ENCODE measurements at regions not wholly inside any gene's neighbourhood (a gene's known extent, or its start where the extent isn't known, plus 50 kb on each side); places are given as distances from the start of the nearest gene placed in this dataset.

GRCh38 chr4:66212489-66212888 lies 542.2 kb upstream of the EPHA5 start:
- Histone ChIP-seq H3K9me3 (ENCODE audit: control insufficient read depth, insufficient read depth, low read length) (no peaks in the 10 kb centered on the region), H3K9ac (ENCODE audit: low read depth, low read length) (no peak overlapping the region), H3K4me1 (ENCODE audit: insufficient read depth, low read length) (no peaks in the 10 kb centered on the region), H3K36me3 (ENCODE audit: insufficient read depth, low read length) (no peaks in the 10 kb centered on the region)

- no peaks in the 10 kb centered on the region for H3K4me1 ChIP-seq (ENCODE audit: insufficient read depth, low read length)
- H3K9ac ChIP-seq (ENCODE audit: low read depth, low read length), result no peak overlapping the region
- no peaks in the 10 kb centered on the region for H3K36me3 ChIP-seq (ENCODE audit: insufficient read depth, low read length)
- H3K9me3 ChIP-seq (ENCODE audit: control insufficient read depth, insufficient read depth, low read length), result no peaks in the 10 kb centered on the region
Observed at GRCh38 chr4:66204534-66205247, 534.4 kb upstream of the EPHA5 start.

- H3K9me3 ChIP-seq (ENCODE audit: control insufficient read depth, insufficient read depth, low read length), result no peaks in the 10 kb centered on the region
Observed at GRCh38 chr4:66202870-66203269, 532.6 kb upstream of the EPHA5 start.

GRCh38 chr4:66197451-66197850 lies 527.2 kb upstream of the EPHA5 start:
- H3K9me3 ChIP-seq (ENCODE audit: control insufficient read depth, insufficient read depth, low read length), result no peaks in the 10 kb centered on the region
- no peak overlapping the region for H3K9ac ChIP-seq (ENCODE audit: low read depth, low read length)
- H3K4me1 ChIP-seq (ENCODE audit: insufficient read depth, low read length), result no peaks in the 10 kb centered on the region
- H3K36me3 ChIP-seq (ENCODE audit: insufficient read depth, low read length), result no peaks in the 10 kb centered on the region

More at GRCh38 chr4:66202870-66203269, 532.6 kb upstream of the EPHA5 start:
- Histone ChIP-seq H3K9ac (ENCODE audit: low read depth, low read length) (no peak overlapping the region), H3K36me3 (ENCODE audit: insufficient read depth, low read length) (no peaks in the 10 kb centered on the region), H3K4me1 (ENCODE audit: insufficient read depth, low read length) (no peaks in the 10 kb centered on the region)

- Histone ChIP-seq H3K4me1 (ENCODE audit: insufficient read depth, low read length) (no peaks in the 10 kb centered on the region), H3K36me3 (ENCODE audit: insufficient read depth, low read length) (no peaks in the 10 kb centered on the region), H3K9ac (ENCODE audit: low read depth, low read length) (no peak overlapping the region), H3K9me3 (ENCODE audit: control insufficient read depth, insufficient read depth, low read length) (no peaks in the 10 kb centered on the region)
Observed at GRCh38 chr4:66193487-66193886, 523.2 kb upstream of the EPHA5 start.

- no peaks in the 10 kb centered on the region for H3K9me3 ChIP-seq (ENCODE audit: control insufficient read depth, insufficient read depth, low read length)
- no peaks in the 10 kb centered on the region for H3K4me1 ChIP-seq (ENCODE audit: insufficient read depth, low read length)
- H3K36me3 ChIP-seq (ENCODE audit: insufficient read depth, low read length), result no peaks in the 10 kb centered on the region
Observed at GRCh38 chr4:66187175-66187720, 517.0 kb upstream of the EPHA5 start.

GRCh38 chr4:66186095-66186494 lies 515.8 kb upstream of the EPHA5 start:
- Histone ChIP-seq H3K9ac (ENCODE audit: low read depth, low read length) (no peak overlapping the region), H3K4me1 (ENCODE audit: insufficient read depth, low read length) (no peaks in the 10 kb centered on the region), H3K9me3 (ENCODE audit: control insufficient read depth, insufficient read depth, low read length) (no peaks in the 10 kb centered on the region), H3K36me3 (ENCODE audit: insufficient read depth, low read length) (no peaks in the 10 kb centered on the region)

More at GRCh38 chr4:66187175-66187720, 517.0 kb upstream of the EPHA5 start:
- H3K9ac ChIP-seq (ENCODE audit: low read depth, low read length), result no peak overlapping the region

GRCh38 chr4:66182636-66183035 lies 512.3 kb upstream of the EPHA5 start:
- Histone ChIP-seq H3K9ac (ENCODE audit: low read depth, low read length) (no peak overlapping the region), H3K4me1 (ENCODE audit: insufficient read depth, low read length) (0 out of 2 replicates have a peak, but pooled peaks cover 4% of the 10 kb centered on the region), H3K9me3 (ENCODE audit: control insufficient read depth, insufficient read depth, low read length) (no peaks in the 10 kb centered on the region), H3K36me3 (ENCODE audit: insufficient read depth, low read length) (no peaks in the 10 kb centered on the region)

- H3K9ac ChIP-seq (ENCODE audit: low read depth, low read length), result no peak overlapping the region
- H3K9me3 ChIP-seq (ENCODE audit: control insufficient read depth, insufficient read depth, low read length), result no peaks in the 10 kb centered on the region
- no peaks in the 10 kb centered on the region for H3K36me3 ChIP-seq (ENCODE audit: insufficient read depth, low read length)
- H3K4me1 ChIP-seq (ENCODE audit: insufficient read depth, low read length), result 0 out of 2 replicates have a peak, but pooled peaks cover 4% of the 10 kb centered on the region
Observed at GRCh38 chr4:66178906-66179305, 508.6 kb upstream of the EPHA5 start.

GRCh38 chr4:66169341-66169740 lies 499.1 kb upstream of the EPHA5 start:
- no peaks in the 10 kb centered on the region for H3K4me1 ChIP-seq (ENCODE audit: insufficient read depth, low read length)
- no peaks in the 10 kb centered on the region for H3K9me3 ChIP-seq (ENCODE audit: control insufficient read depth, insufficient read depth, low read length)
- no peaks in the 10 kb centered on the region for H3K36me3 ChIP-seq (ENCODE audit: insufficient read depth, low read length)
- H3K9ac ChIP-seq (ENCODE audit: low read depth, low read length), result no peak overlapping the region

- Histone ChIP-seq H3K9ac (ENCODE audit: low read depth, low read length) (no peak overlapping the region), H3K4me1 (ENCODE audit: insufficient read depth, low read length) (no peaks in the 10 kb centered on the region), H3K9me3 (ENCODE audit: control insufficient read depth, insufficient read depth, low read length) (no peaks in the 10 kb centered on the region), H3K36me3 (ENCODE audit: insufficient read depth, low read length) (no peaks in the 10 kb centered on the region)
Observed at GRCh38 chr4:66164869-66165268, 494.6 kb upstream of the EPHA5 start.

- Histone ChIP-seq H3K4me1 (ENCODE audit: insufficient read depth, low read length) (no peaks in the 10 kb centered on the region), H3K9me3 (ENCODE audit: control insufficient read depth, insufficient read depth, low read length) (no peaks in the 10 kb centered on the region), H3K36me3 (ENCODE audit: insufficient read depth, low read length) (no peaks in the 10 kb centered on the region), H3K9ac (ENCODE audit: low read depth, low read length) (no peak overlapping the region)
Observed at GRCh38 chr4:66160606-66161005, 490.3 kb upstream of the EPHA5 start.

- H3K4me1 ChIP-seq (ENCODE audit: insufficient read depth, low read length), result no peaks in the 10 kb centered on the region
Observed at GRCh38 chr4:66157594-66157993, 487.3 kb upstream of the EPHA5 start.

GRCh38 chr4:66130042-66130441 lies 459.8 kb upstream of the EPHA5 start:
- H3K4me1 ChIP-seq (ENCODE audit: insufficient read depth, low read length), result no peaks in the 10 kb centered on the region
- no peaks in the 10 kb centered on the region for H3K36me3 ChIP-seq (ENCODE audit: insufficient read depth, low read length)
- H3K9ac ChIP-seq (ENCODE audit: low read depth, low read length), result no peak overlapping the region
- no peaks in the 10 kb centered on the region for H3K9me3 ChIP-seq (ENCODE audit: control insufficient read depth, insufficient read depth, low read length)

More at GRCh38 chr4:66157594-66157993, 487.3 kb upstream of the EPHA5 start:
- Histone ChIP-seq H3K9ac (ENCODE audit: low read depth, low read length) (no peak overlapping the region), H3K36me3 (ENCODE audit: insufficient read depth, low read length) (no peaks in the 10 kb centered on the region), H3K9me3 (ENCODE audit: control insufficient read depth, insufficient read depth, low read length) (no peaks in the 10 kb centered on the region)

- H3K36me3 ChIP-seq (ENCODE audit: insufficient read depth, low read length), result no peaks in the 10 kb centered on the region
- H3K4me1 ChIP-seq (ENCODE audit: insufficient read depth, low read length), result no peaks in the 10 kb centered on the region
- no peak overlapping the region for H3K9ac ChIP-seq (ENCODE audit: low read depth, low read length)
- H3K9me3 ChIP-seq (ENCODE audit: control insufficient read depth, insufficient read depth, low read length), result no peaks in the 10 kb centered on the region
Observed at GRCh38 chr4:66123831-66124413, 453.6 kb upstream of the EPHA5 start.
